Panc1 (cell line): ENCODE measurements at regions not wholly inside any gene's neighbourhood (a gene's known extent, or its start where the extent isn't known, plus 50 kb on each side); places are given as distances from the start of the nearest gene placed in this dataset.

Experiments
- ATAC-seq: fragments of 200-7000 bp; cut with Tn5 transposase; 2 replicates; pipeline ENCODE4 v1.9.1; 2020; ENCODE audit warnings: mild to moderate bottlenecking, moderate library complexity
- BruUV-seq: library from RNA; stranded (reverse); fragments of 400-500 nt; replicated peaks from 2 replicates; lab custom pipeline; 2021; lab: Mats Ljungman, UMichigan
- CTCF ChIA-PET: fragments of 300-600 bp; sonication (Branson Sonifier 250); formaldehyde crosslinking; loops from one replicate; lab custom pipeline; 2022; ENCODE audit warnings: antibody characterized with exemption; lab: Charles Lee
- POLR2A ChIA-PET: fragments of 300-600 bp; sonication (Branson Sonifier 250); formaldehyde crosslinking; loops from one replicate; lab custom pipeline; 2022; ENCODE audit warnings: antibody characterized with exemption; lab: Charles Lee
- DNase-seq: peaks from one replicate; pipeline ENCODE4 v3.0.0-alpha.2; 2010; ENCODE audit warnings: low read depth, low spot score
- H3K27ac ChIP-seq: 2 replicates; pipeline ENCODE4 v1.5.1; 2011; ENCODE audit warnings: mild to moderate bottlenecking, low read length, inconsistent platforms
- H3K27me3 ChIP-seq: fragments of 200-500 bp; sonication (Bioruptor generic); 2 replicates; pipeline ENCODE4 v1.6.0; 2014; ENCODE audit warnings: low read length, inconsistent platforms; ENCODE audit not compliant: control insufficient read depth, insufficient read depth
- H3K36me3 ChIP-seq: fragments of 200-500 bp; sonication (Bioruptor generic); 2 replicates; pipeline ENCODE4 v1.5.1; 2014; ENCODE audit warnings: inconsistent platforms, mild to moderate bottlenecking, low read length, moderate library complexity; ENCODE audit not compliant: control insufficient read depth, insufficient read depth
- H3K4me1 ChIP-seq: 2 replicates; pipeline ENCODE4 v1.5.1; 2011; ENCODE audit warnings: inconsistent platforms, mild to moderate bottlenecking, low read length, moderate library complexity; ENCODE audit not compliant: control insufficient read depth, insufficient read depth
- H3K4me3 ChIP-seq, 2 experiments: 2 replicates each; pipeline ENCODE4 v1.5.1; 2011 to 2012; ENCODE audit warnings: low read depth in 2 of 2, low read length in 2 of 2, mild to moderate bottlenecking in 2 of 2, inconsistent platforms in 1 of 2, moderate library complexity in 1 of 2
- H3K9me3 ChIP-seq: fragments of 200-500 bp; sonication (Bioruptor generic); 2 replicates; pipeline ENCODE4 v1.5.1; 2014; ENCODE audit warnings: low read depth, mild to moderate bottlenecking, inconsistent platforms, low read length, moderate library complexity; ENCODE audit not compliant: control insufficient read depth, insufficient read depth
- CTCF ChIP-seq: fragments of 450-650 bp; IDR thresholded peaks from 2 replicates; pipeline ENCODE4 v1.5.1; 2017; ENCODE audit warnings: mild to moderate bottlenecking
- POLR2AphosphoS5 ChIP-seq: IDR thresholded peaks from 2 replicates; pipeline ENCODE4 v1.6.1; 2012; ENCODE audit warnings: mild to moderate bottlenecking, low read depth, low read length, moderate library complexity
- REST ChIP-seq, 2 experiments: IDR thresholded peaks; 2 replicates each; pipeline ENCODE4 v1.6.1; 2011 to 2012; ENCODE audit warnings: low read depth in 2 of 2, control low read depth in 1 of 2, low read length in 1 of 2, mild to moderate bottlenecking in 1 of 2, moderate library complexity in 1 of 2; ENCODE audit not compliant: insufficient read depth in 1 of 2
- SIN3A ChIP-seq: IDR thresholded peaks from 2 replicates; pipeline ENCODE4 v1.6.1; 2012; ENCODE audit warnings: low read depth, mild to moderate bottlenecking, low read length, moderate library complexity, borderline replicate concordance; ENCODE audit not compliant: insufficient read depth
- TCF7L2 ChIP-seq: IDR thresholded peaks from 2 replicates; pipeline ENCODE4 v1.6.1; 2011; ENCODE audit warnings: mild to moderate bottlenecking, low read depth, low read length, inconsistent platforms
- in situ Hi-C: cut with HindIII; loops from 2 replicates; pipeline ENCODE4 v1.10.0; 2016; ENCODE audit warnings: low sequenced_read_pairs, low pct_unique_long_range_greater_than_20kb
- intact Hi-C: fragments of 100-400 bp; cut with micrococcal nuclease; formaldehyde crosslinking; loops from one replicate; pipeline ENCODE4 v1.10.0; 2022; ENCODE audit not compliant: unreplicated experiment

GRCh38 chr1:183721041-183721440, 67.9 kb upstream of the APOBEC4 start:
- ChIA-PET POLR2A (no interaction called here), CTCF (no interaction called here)
- ATAC-seq (no peak), DNase-seq (no peak)
- H3K9me3 ChIP-seq, result no peaks in the 10 kb centered on the region
- in situ Hi-C loops (no loop called here), intact Hi-C loops (no loop called here)
- no TSS peak for BruUV-seq
- no peaks in the 10 kb centered on the region for H3K36me3 ChIP-seq
- no peaks in the 10 kb centered on the region for H3K4me1 ChIP-seq
- H3K27ac ChIP-seq, result no peak overlapping the region
- H3K27me3 ChIP-seq, result no peaks in the 10 kb centered on the region
- no peak overlapping the region for H3K4me3 ChIP-seq
- TF ChIP-seq POLR2AphosphoS5 (no peak), TCF7L2 (no peak), CTCF (no peak), REST (IDR thresholded peaks at IDR 0.05; ENCODE audit: insufficient read depth in 1 of 2, low read depth in 2 of 2, low read length in 1 of 2) (no peak), SIN3A (no peak)

- H3K36me3 ChIP-seq, result no peaks in the 10 kb centered on the region
- POLR2A ChIA-PET, result no interaction called here
- H3K4me3 ChIP-seq, result no peak overlapping the region
- no peak for TF ChIP-seq SIN3A
- no peak for TF ChIP-seq REST (IDR thresholded peaks at IDR 0.05; ENCODE audit: insufficient read depth in 1 of 2, low read depth in 2 of 2, low read length in 1 of 2)
- TF ChIP-seq POLR2AphosphoS5, result no peak
- no peak for TF ChIP-seq TCF7L2
- no peak for TF ChIP-seq CTCF
- BruUV-seq, result no TSS peak
- intact Hi-C loops, result no loop called here
- H3K9me3 ChIP-seq, result no peaks in the 10 kb centered on the region
- ATAC-seq (no peak), DNase-seq (no peak)
- in situ Hi-C loops, result no loop called here
- no peaks in the 10 kb centered on the region for H3K4me1 ChIP-seq
- no peak overlapping the region for H3K27ac ChIP-seq
- H3K27me3 ChIP-seq, result no peaks in the 10 kb centered on the region
- CTCF ChIA-PET, result no interaction called here
Observed at GRCh38 chr1:183720028-183720427, 66.9 kb upstream of the APOBEC4 start.
